HTR-8/SVneo (cell line): ENCODE measurements at regions not wholly inside any gene's neighbourhood (a gene's known extent, or its start where the extent isn't known, plus 50 kb on each side); places are given as distances from the start of the nearest gene placed in this dataset.

Experiments used
- DNase-seq: peaks from one replicate; pipeline ENCODE4 v3.0.0; 2011; ENCODE audit warnings: low spot score, mixed read lengths; ENCODE audit not compliant: insufficient read length
- FAIRE-seq: peaks from 2 replicates; lab custom pipeline; 2011; peaks lifted over from hg19 to GRCh38; lab: Jason Lieb, UNC

GRCh38 chr1:186620566-186621350 lies 59.5 kb downstream of the PTGS2 start:
- DNase-seq (no peak), FAIRE-seq (no peak)

DNA sequence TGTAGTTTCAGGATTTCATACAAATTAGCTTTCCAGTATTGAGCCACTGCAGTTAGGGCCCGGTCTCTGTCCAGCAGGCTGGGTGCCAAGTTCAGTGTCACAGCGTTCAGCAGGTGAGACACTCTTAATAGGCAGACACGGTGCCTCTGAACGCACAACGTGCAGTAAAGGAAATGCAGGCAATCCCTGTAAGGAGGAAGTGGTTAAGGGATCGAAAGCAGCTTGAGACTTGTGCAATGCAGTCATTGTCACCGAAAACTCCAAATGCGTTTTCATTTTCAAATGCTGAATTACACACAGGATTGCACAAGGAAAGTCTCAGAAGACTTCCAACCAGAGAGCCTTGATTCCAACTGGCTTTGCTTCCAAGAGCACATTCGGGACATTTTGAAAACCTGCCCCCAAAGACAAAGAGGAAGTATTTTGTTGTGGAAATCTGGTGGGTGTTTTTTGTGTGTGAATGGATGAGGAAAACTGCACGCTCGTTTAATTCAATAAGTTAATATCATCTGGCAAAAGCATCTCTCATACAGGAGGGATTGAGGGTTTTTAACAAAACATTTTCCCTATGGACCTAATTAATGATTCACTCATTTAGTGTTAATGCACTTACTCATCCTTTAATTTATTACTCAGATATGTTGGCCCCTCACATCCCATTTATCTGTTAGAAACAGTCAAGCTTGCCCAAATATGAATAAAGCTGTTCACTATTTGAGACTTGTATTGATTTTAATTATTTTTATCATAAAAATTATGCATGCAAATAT lies 61.6 kb downstream of the PTGS2 start:
- FAIRE-seq, result no peak
- no peak for DNase-seq

DNA sequence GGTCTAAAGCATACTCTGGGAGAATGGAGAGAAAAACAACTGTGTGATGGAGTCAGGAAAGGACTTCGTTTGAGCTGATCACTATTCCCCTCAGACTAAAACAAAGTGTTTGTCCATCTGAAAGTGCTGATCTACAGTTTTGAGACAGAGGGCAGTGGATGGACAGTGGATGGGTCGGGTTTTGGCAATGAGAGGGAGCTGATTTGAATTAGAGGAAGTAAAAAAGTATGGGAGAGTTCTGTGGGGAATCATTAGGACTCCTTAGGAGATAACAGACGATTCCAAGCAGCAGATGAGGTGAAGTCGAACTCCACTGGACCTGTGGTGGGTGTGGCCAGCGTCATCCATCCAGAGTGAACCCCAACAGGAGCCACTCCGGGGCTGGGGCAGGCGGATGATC lies 62.3 kb downstream of the PTGS2 start:
- DNase-seq (no peak), FAIRE-seq (no peak)

GRCh38 chr1:186616511-186616910 lies 63.7 kb downstream of the PTGS2 start:
- DNase-seq, result no peak
- no peak for FAIRE-seq

DNA sequence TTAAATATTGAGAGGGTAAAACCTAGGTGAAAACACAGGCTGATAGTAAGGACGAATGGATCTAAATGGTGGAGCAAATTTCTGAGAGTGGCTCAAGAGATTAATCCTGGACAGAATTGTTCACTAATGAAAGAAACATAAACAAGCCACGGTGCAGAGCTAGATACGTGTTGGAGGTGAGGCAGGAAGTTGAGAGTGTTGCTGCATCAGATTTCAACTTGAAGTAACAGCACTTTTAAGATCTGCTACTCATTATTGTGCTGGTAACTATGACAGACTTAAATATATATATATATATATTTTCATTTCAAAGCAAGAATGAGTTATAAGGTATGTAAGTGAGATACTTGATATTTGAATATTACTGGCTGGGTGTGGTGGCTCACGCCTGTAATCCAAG lies 64.9 kb downstream of the PTGS2 start:
- no peak for FAIRE-seq
- no peak for DNase-seq

- FAIRE-seq (no peak), DNase-seq (no peak)
Measured at GRCh38 chr1:186611156-186611555, 69.1 kb downstream of the PTGS2 start.

- no peak for DNase-seq
- FAIRE-seq, result no peak
Measured at GRCh38 chr1:186609183-186609582, 71.0 kb downstream of the PTGS2 start.

DNA sequence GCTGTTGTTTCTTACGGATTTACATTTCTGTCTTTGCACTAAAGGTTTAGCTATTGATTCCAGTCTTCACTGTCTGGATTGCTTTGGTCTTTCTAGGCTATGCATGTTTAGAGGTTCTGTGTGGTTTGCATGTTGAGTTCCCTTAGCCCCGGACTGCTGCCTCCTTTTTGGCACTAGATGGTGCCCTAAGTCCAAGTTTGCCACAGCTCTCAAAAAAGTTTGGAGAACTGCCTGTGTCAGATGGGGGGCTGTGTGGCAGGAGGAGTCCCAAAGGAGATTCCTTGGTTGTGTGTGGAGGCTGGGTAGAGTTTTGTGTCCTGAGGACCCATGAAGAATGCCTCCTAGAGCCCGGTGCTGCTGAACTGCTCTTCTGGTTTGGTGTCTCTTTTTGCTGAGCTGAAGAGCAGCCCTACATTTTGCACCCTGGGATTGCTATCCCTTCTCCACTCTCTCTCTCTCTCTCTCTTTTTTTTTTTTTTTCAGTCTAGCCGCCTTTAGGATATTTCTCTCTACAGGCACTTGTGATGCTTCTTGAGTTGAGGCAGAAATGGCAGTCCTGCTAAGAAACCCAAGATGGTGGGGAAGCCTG lies 74.4 kb downstream of the PTGS2 start:
- FAIRE-seq (no peak), DNase-seq (no peak)

DNA sequence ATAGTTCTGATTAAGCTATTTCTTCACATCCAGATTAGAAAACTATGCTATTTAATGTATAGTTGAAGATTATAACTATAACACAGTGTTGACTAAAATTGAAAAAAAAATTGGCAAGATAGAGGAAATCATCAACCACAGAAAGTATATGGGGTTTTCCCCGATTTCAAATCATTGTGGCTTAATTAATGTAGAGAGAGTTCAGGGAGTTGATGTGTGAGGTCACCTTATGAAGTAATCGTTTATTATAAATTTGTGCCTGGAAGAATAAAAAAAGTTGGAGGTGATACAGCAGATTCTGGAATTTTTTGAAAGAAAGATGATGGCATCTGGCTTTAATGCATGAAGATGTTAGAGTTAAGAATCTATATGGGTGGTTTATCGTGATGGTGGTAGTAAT lies 84.3 kb downstream of the PTGS2 start:
- DNase-seq (no peak), FAIRE-seq (no peak)

GRCh38 chr1:186578325-186579016 lies 101.8 kb downstream of the PTGS2 start:
- no peak for FAIRE-seq
- DNase-seq, result no peak

- FAIRE-seq, result no peak
- DNase-seq, result no peak
Measured at GRCh38 chr1:186577633-186578032, 102.6 kb downstream of the PTGS2 start.

- FAIRE-seq (no peak), DNase-seq (no peak)
Measured at GRCh38 chr1:186577216-186577615, 103.0 kb downstream of the PTGS2 start.

DNA sequence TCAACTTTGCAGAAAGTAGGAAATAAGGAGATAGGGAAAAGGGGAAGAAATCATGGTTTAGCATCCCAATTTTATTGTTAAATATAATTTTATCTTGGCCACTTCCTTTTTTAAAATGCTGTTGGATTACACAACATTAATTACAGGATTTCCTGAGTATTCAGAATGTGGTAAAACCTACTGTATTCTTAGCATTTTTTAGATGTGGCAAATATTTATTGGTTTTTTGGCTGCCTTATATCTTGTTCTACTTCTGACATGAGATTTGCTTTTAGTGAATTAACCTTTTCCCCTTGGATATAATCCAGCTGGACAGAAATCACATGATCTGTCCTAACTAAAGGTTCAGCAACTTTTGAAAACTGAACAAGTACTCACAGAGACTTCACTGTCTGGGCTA lies 104.9 kb downstream of the PTGS2 start:
- no peak for DNase-seq

DNA sequence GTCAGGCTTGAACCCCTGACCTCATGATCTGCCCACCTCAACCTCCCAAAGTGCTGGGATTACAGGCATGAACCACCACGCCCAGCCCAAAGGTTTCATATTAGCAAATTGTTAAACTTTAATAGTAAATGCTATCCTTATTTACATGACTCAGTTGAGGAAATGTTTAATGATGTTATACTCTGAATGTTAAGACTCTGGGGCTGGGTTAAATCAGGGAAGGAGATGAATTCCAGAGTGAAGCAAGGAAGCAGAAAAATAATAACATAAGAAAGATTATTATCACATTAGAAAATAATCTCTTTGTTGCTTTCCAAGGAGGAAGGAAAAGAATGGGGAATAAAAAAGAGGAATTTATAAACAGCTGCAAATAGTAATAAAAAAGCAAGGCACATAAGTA lies 105.3 kb downstream of the PTGS2 start:
- FAIRE-seq (no peak), DNase-seq (no peak)

More for the DNA sequence above, 104.9 kb downstream of the PTGS2 start:
- no peak for FAIRE-seq

DNA sequence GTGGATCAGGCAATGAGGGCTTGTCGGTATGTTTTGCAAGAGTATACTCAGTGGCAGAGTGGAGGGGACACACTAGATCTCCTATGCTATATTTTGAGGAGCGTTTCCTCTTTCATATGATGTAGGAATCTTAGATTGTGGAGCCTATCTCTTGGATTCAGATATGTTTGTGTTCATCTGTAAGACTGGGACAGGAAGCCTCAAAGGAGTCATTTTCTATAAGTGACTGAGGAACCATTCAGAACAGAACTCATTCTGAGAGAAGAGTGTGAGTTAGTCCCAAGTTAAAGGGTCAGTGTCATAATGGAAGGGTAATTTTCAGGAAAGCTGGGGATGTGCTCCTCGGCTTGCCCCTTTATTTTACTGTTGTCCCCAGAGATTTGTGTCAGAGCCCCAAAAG lies 107.7 kb downstream of the PTGS2 start:
- FAIRE-seq (no peak), DNase-seq (no peak)

GRCh38 chr1:186571771-186572170 lies 108.5 kb downstream of the PTGS2 start:
- FAIRE-seq (no peak), DNase-seq (no peak)

DNA sequence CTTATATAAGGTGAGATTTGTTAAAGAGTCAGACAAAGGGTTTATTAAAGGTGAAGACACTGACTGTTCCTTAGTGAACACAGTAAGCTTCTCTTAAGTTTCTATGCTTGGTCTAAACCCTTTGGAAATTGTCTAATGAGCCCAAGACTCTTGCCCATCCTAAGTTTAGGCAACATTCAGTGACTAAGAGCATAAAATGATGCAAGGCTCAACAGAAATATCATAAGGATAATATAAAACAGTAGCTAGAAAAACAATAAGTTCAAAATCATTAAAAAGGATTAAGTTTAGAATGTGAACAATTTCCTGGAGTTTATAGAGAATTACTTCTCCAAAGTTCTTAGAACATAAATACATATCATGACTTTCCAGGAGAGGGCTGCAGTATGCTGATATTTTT lies 108.9 kb upstream of the PDC start:
- DNase-seq, result no peak
- no peak for FAIRE-seq

GRCh38 chr1:186568221-186568620 lies 107.3 kb upstream of the PDC start:
- DNase-seq, result no peak
- FAIRE-seq, result no peak

DNA sequence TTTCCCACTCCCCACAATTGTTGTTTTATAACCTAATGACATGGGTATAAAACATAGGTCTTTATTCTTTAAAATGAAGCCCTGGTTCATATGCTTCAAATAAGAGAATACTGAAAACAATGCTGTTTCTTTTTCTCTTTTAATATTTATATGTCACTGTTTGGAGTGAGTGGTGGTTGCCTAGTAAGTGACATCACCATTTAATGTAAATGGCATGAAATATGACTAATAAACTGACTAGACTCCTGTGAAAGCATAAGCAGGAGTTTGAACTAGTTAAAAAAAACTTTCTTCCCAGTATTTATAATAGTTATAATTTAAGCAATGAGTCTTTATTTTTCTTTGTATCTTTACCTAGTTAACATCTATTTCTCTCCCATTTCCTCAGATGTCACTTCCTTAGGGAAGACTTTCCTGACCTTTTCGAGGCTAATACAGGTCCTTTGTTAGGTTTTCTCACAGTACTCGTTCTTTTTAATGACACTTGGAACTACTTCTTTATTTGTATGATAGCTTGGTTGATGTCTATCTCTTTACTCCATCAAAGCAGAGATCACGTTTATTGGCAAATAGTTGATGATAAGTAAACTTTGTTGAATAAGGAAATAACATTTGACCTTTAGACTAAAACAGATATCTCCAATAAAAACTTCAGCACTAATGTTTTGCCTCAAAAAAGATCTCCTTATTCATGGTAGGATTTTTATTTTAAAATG lies 105.4 kb upstream of the PDC start:
- no peak for DNase-seq
- no peak for FAIRE-seq

DNA sequence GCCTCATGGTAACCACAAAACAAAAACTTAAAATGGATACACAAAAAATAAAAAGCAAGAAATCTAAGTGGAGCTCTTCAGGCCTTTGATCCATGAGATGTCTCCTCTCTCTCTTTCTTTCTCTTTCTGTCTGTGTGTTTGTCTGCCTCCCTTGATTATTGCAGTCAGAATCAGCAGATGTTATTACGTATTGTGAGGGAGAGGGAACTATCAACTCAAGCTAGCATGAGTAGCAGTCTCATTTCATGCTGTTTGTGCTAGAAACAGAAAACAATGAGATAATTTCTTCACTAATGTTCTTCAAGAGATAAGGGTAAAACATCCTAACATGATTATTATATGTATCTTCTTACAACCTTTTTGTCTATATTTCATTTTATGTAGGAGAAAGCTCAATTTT lies 103.7 kb upstream of the PDC start:
- no peak for FAIRE-seq
- no peak for DNase-seq
